SK-N-SH (cell line): ENCODE measurements at regions not wholly inside any gene's neighbourhood (a gene's known extent, or its start where the extent isn't known, plus 50 kb on each side); places are given as distances from the start of the nearest gene placed in this dataset.

Source experiments
- CHD2 ChIP-seq: fragments of 150-350 bp; IDR thresholded peaks from 2 replicates; pipeline ENCODE4 v1.6.1; 2018; ENCODE audit warnings: low read length; ENCODE audit not compliant: partially characterized antibody
- EP300 ChIP-seq, 2 experiments: IDR thresholded peaks; 2 replicates each; pipeline versions ENCODE4 v1.4.0 to v1.6.1; 2012; ENCODE audit warnings: borderline replicate concordance in 1 of 2, low read depth in 1 of 2, low read length in 1 of 2
- POLR2AphosphoS5 ChIP-seq: IDR thresholded peaks from 2 replicates; pipeline ENCODE4 v1.6.1; 2012; ENCODE audit warnings: low read depth, low read length
- RCOR1 ChIP-seq: fragments of 150-350 bp; IDR thresholded peaks from 2 replicates; pipeline ENCODE4 v1.6.1; 2017; ENCODE audit warnings: antibody characterized with exemption, low read length
- TAF1 ChIP-seq: IDR thresholded peaks from 2 replicates; pipeline ENCODE4 v1.6.1; 2012; ENCODE audit warnings: low read depth, mild to moderate bottlenecking, low read length, moderate library complexity, borderline replicate concordance
- TF ChIP-seq, protein P1 (sequence below): fragments of 200-600 bp; sonication (generic); IDR thresholded peaks from 2 replicates; pipeline ENCODE4 v1.6.1; 2017; ENCODE audit warnings: antibody characterized with exemption, mild to moderate bottlenecking, moderate library complexity
- TF ChIP-seq, protein P2 (sequence below): IDR thresholded peaks from 2 replicates; pipeline ENCODE4 v1.4.0; 2012; ENCODE audit warnings: low read depth
- TF ChIP-seq, protein P3 (sequence below): IDR thresholded peaks from 2 replicates; pipeline ENCODE4; 2012

DNA sequence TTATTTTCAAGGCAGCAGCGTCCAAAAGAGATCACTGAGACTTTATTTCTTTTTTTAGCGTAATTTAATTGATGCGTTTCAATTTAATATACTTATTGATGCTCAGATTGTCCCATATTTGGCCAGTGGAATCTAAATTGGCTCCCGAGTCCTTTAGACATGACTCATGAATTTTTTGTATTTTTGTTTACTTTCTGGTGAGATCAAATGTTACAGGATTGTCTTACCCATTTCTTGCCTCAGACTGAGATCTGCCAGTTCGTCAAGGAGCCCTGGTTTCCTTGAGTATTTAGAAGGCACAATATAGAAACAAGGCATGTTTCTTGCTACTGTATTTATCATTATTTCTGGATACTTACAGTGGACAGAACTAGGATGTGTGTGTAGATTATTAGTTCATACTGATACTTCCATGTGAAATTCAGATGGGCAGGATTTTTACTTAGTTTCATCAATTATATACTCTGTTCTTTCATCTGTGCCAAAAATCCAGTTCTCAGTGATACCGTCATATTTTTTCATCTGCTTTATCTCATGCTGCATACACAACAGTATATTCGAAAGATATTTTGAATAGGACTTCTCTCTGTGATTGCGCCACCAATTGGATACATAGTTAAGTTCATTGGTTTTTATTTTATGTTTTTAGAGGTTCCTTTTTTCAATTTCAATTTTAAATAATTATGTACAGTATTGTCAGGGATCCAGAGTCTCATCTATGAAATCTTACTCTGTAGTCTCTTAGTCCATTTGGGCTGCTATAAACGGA, 436.9 kb upstream of the C2CD4B start:
- TF ChIP-seq, protein P1, sequence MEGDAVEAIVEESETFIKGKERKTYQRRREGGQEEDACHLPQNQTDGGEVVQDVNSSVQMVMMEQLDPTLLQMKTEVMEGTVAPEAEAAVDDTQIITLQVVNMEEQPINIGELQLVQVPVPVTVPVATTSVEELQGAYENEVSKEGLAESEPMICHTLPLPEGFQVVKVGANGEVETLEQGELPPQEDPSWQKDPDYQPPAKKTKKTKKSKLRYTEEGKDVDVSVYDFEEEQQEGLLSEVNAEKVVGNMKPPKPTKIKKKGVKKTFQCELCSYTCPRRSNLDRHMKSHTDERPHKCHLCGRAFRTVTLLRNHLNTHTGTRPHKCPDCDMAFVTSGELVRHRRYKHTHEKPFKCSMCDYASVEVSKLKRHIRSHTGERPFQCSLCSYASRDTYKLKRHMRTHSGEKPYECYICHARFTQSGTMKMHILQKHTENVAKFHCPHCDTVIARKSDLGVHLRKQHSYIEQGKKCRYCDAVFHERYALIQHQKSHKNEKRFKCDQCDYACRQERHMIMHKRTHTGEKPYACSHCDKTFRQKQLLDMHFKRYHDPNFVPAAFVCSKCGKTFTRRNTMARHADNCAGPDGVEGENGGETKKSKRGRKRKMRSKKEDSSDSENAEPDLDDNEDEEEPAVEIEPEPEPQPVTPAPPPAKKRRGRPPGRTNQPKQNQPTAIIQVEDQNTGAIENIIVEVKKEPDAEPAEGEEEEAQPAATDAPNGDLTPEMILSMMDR, result no peak
- no peak for TF ChIP-seq POLR2AphosphoS5
- TF ChIP-seq, protein P2, sequence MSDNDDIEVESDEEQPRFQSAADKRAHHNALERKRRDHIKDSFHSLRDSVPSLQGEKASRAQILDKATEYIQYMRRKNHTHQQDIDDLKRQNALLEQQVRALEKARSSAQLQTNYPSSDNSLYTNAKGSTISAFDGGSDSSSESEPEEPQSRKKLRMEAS, result no peak
- TF ChIP-seq RCOR1, result no peak
- TF ChIP-seq EP300 (IDR thresholded peaks at IDR 0.05; ENCODE audit: borderline replicate concordance in 1 of 2, low read depth in 1 of 2, low read length in 1 of 2), result no peak
- TF ChIP-seq TAF1, result no peak
- no peak for TF ChIP-seq CHD2
- TF ChIP-seq, protein P3, sequence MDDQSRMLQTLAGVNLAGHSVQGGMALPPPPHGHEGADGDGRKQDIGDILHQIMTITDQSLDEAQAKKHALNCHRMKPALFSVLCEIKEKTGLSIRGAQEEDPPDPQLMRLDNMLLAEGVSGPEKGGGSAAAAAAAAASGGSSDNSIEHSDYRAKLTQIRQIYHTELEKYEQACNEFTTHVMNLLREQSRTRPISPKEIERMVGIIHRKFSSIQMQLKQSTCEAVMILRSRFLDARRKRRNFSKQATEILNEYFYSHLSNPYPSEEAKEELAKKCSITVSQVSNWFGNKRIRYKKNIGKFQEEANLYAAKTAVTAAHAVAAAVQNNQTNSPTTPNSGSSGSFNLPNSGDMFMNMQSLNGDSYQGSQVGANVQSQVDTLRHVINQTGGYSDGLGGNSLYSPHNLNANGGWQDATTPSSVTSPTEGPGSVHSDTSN, result no peak
